DOHH2 (cell line): ENCODE measurements at regions not wholly inside any gene's neighbourhood (a gene's known extent, or its start where the extent isn't known, plus 50 kb on each side); places are given as distances from the start of the nearest gene placed in this dataset.

Experiments used
- H3F3A ChIP-seq: fragments of 200-600 bp; sonication (generic), shearing (Covaris generic); 2 replicates; pipeline ENCODE4 v1.6.0; 2016; ENCODE audit warnings: antibody characterized with exemption, mild to moderate bottlenecking; ENCODE audit not compliant: control insufficient read depth, insufficient read depth
- H3K27ac ChIP-seq: fragments of 200-600 bp; sonication (generic); 2 replicates; pipeline ENCODE4 v1.5.1; 2014; ENCODE audit warnings: low read depth, mild to moderate bottlenecking, low read length, moderate library complexity
- H3K27me3 ChIP-seq: fragments of 200-600 bp; sonication (generic); 2 replicates; pipeline ENCODE4 v1.6.1; 2014; ENCODE audit warnings: mild to moderate bottlenecking, low read length, mixed read lengths; ENCODE audit not compliant: control insufficient read depth
- H3K36me3 ChIP-seq: fragments of 200-600 bp; sonication (generic); 2 replicates; pipeline ENCODE4 v1.6.1; 2014; ENCODE audit warnings: mild to moderate bottlenecking, low read length, moderate library complexity, mixed read lengths; ENCODE audit not compliant: control insufficient read depth
- H3K4me1 ChIP-seq: fragments of 200-600 bp; sonication (generic); 2 replicates; pipeline ENCODE4 v1.6.1; 2014; ENCODE audit warnings: mild to moderate bottlenecking, low read length, mixed read lengths; ENCODE audit not compliant: control insufficient read depth
- H3K4me2 ChIP-seq: fragments of 200-600 bp; sonication (generic); 2 replicates; pipeline ENCODE4 v1.6.0; 2014; ENCODE audit warnings: mild to moderate bottlenecking, low read length, moderate library complexity
- H3K4me3 ChIP-seq: fragments of 200-600 bp; sonication (generic); 2 replicates; pipeline ENCODE4 v1.5.1; 2014; ENCODE audit warnings: mild to moderate bottlenecking, low read length, mixed read lengths
- H3K79me2 ChIP-seq: fragments of 200-600 bp; sonication (generic); 2 replicates; pipeline ENCODE4 v1.6.1; 2014; ENCODE audit warnings: mild to moderate bottlenecking, low read length, mixed read lengths; ENCODE audit not compliant: control insufficient read depth
- H3K9me2 ChIP-seq: fragments of 200-600 bp; sonication (generic); replicated peaks from 2 replicates; pipeline ENCODE4 v1.6.1; 2014; ENCODE audit warnings: mild to moderate bottlenecking, low read length, mixed read lengths; ENCODE audit not compliant: control insufficient read depth
- H3K9me3 ChIP-seq: fragments of 200-600 bp; sonication (generic); 2 replicates; pipeline ENCODE4 v1.6.1; 2014; ENCODE audit warnings: antibody characterized with exemption, low read length, mixed read lengths; ENCODE audit not compliant: control insufficient read depth, insufficient read depth
- H4K20me1 ChIP-seq: fragments of 200-600 bp; sonication (generic); 2 replicates; pipeline ENCODE4 v1.6.0; 2014; ENCODE audit warnings: low read depth, mild to moderate bottlenecking, antibody characterized with exemption, low read length, moderate library complexity; ENCODE audit not compliant: control insufficient read depth, insufficient read depth
- EZH2phosphoT487 ChIP-seq: fragments of 200-600 bp; sonication (generic); IDR thresholded peaks from 2 replicates; pipeline ENCODE4 v1.6.1; 2017; ENCODE audit warnings: borderline replicate concordance, mild to moderate bottlenecking, antibody characterized with exemption, low read length, moderate library complexity, mixed read lengths
- TF ChIP-seq, protein P1 (sequence below): fragments of 200-600 bp; sonication (generic); IDR thresholded peaks from one replicate; pipeline ENCODE4 v1.5.1; 2014; ENCODE audit warnings: antibody characterized with exemption, mild to moderate bottlenecking, low read depth, low read length; ENCODE audit not compliant: poor library complexity, severe bottlenecking

DNA sequence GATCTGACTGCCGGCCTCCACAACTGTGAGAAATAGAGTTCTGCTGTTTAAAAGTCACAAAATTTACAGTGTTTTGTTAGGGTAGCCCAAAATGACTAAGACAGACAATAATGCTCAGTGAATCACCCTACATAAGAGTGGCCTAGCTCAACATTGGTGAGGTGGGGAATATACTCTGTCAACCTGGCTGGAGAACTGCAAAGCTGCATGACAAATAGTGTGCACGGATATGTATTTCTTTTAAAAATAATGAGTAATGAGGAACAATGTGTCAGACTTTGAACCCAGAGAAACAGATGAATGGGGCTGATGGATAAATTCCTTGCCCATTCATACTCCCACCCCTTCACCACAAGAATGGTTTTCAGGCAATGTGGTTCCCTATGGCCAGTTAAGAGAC is 372.4 kb downstream of the SUCLA2 start:
- Histone ChIP-seq H3K4me3 (no peak overlapping the region), H3K9me3 (0 out of 2 replicates have a peak, but pooled peaks cover 4% of the 10 kb centered on the region), H3K27me3 (no peaks in the 10 kb centered on the region), H3F3A (no peaks in the 10 kb centered on the region), H3K4me1 (no peaks in the 10 kb centered on the region), H4K20me1 (no peaks in the 10 kb centered on the region), H3K9me2 (no peaks in the 10 kb centered on the region), H3K79me2 (no peaks in the 10 kb centered on the region), H3K36me3 (no peaks in the 10 kb centered on the region), H3K27ac (no peak overlapping the region), H3K4me2 (no peak overlapping the region)
- TF ChIP-seq EZH2phosphoT487: no peak
- TF ChIP-seq, protein P1, sequence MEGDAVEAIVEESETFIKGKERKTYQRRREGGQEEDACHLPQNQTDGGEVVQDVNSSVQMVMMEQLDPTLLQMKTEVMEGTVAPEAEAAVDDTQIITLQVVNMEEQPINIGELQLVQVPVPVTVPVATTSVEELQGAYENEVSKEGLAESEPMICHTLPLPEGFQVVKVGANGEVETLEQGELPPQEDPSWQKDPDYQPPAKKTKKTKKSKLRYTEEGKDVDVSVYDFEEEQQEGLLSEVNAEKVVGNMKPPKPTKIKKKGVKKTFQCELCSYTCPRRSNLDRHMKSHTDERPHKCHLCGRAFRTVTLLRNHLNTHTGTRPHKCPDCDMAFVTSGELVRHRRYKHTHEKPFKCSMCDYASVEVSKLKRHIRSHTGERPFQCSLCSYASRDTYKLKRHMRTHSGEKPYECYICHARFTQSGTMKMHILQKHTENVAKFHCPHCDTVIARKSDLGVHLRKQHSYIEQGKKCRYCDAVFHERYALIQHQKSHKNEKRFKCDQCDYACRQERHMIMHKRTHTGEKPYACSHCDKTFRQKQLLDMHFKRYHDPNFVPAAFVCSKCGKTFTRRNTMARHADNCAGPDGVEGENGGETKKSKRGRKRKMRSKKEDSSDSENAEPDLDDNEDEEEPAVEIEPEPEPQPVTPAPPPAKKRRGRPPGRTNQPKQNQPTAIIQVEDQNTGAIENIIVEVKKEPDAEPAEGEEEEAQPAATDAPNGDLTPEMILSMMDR: no peak

DNA sequence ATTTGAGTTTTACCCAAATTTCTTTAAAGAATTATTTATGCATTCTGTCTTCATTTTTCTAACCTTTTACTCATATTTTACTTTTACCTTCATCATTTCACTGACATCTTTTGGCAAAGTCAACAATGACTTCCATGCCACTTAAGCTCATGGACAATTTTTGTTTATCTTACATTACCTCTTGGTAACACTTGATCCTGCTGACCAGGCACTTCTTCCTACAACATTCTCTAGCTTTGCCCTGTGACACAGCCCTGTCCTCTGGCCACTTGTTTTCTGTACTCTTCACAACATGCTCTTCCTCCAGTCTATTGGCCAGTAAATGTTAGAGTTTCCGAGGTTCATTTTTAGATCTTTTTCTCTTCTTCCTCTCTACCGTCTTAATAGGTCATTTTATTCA is 377.2 kb downstream of the SUCLA2 start:
- Histone ChIP-seq H3K4me2 (no peak overlapping the region), H3F3A (no peaks in the 10 kb centered on the region), H3K27ac (no peak overlapping the region), H3K9me3 (no peaks in the 10 kb centered on the region), H3K36me3 (no peaks in the 10 kb centered on the region), H3K27me3 (no peaks in the 10 kb centered on the region), H3K4me1 (no peaks in the 10 kb centered on the region), H3K4me3 (no peak overlapping the region), H3K9me2 (no peaks in the 10 kb centered on the region), H3K79me2 (no peaks in the 10 kb centered on the region), H4K20me1 (no peaks in the 10 kb centered on the region)
- TF ChIP-seq EZH2phosphoT487: no peak
- TF ChIP-seq, protein P1: no peak

DNA sequence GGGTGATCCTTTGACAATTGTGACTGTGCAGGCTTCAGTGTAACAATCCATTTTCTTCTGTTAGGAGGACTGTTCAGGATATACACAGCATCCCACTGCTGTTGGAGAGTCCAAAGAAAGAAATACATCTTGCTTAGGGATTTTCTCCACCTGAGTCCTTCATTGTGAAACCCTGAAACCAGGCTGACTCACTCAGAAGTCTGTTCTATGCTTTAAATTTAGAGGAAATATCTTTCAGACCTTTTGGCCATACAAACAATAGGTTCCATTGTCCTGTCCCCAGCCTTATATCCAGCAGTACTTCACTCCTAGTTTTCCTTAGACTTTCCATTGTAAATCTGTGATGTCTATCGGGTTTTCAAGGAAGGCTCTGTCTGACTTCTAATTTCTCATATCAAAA is 379.1 kb downstream of the SUCLA2 start:
- Histone ChIP-seq H3K4me2 (no peak overlapping the region), H3K79me2 (no peaks in the 10 kb centered on the region), H3F3A (no peaks in the 10 kb centered on the region), H3K27ac (no peak overlapping the region), H3K9me3 (no peaks in the 10 kb centered on the region), H3K4me1 (no peaks in the 10 kb centered on the region), H3K27me3 (no peaks in the 10 kb centered on the region), H3K4me3 (no peak overlapping the region), H4K20me1 (no peaks in the 10 kb centered on the region), H3K9me2 (no peaks in the 10 kb centered on the region), H3K36me3 (no peaks in the 10 kb centered on the region)
- no peak for TF ChIP-seq EZH2phosphoT487
- TF ChIP-seq, protein P1: no peak
